CD4-positive, alpha-beta T cell treated with Interferon alpha-2 for 1 hour (primary cell): ENCODE measurements at regions not wholly inside any gene's neighbourhood (a gene's known extent, or its start where the extent isn't known, plus 50 kb on each side); places are given as distances from the start of the nearest gene placed in this dataset.

Experiments
- DNase-seq, 2 donors: peaks; one replicate each; pipeline ENCODE4 v3.0.0-alpha.2; 2020 to 2022

GRCh38 chr6:21382821-21383449, 210.6 kb upstream of the SOX4 start:
- DNase-seq: no peak

- DNase-seq: no peak
Observed at GRCh38 chr6:21383450-21384085, 210.0 kb upstream of the SOX4 start.

- no peak for DNase-seq
Observed at GRCh38 chr6:21384216-21384615, 209.3 kb upstream of the SOX4 start.

GRCh38 chr6:21386744-21387143, 206.8 kb upstream of the SOX4 start:
- DNase-seq: no peak

GRCh38 chr6:21390532-21391213, 202.9 kb upstream of the SOX4 start:
- DNase-seq: no peak

- DNase-seq: no peak
Observed at GRCh38 chr6:21392177-21392576, 201.4 kb upstream of the SOX4 start.

GRCh38 chr6:21393441-21394165, 199.9 kb upstream of the SOX4 start:
- DNase-seq: no peak

GRCh38 chr6:21395121-21395520, 198.4 kb upstream of the SOX4 start:
- no peak for DNase-seq

- no peak for DNase-seq
Observed at GRCh38 chr6:21396313-21396712, 197.2 kb upstream of the SOX4 start.

GRCh38 chr6:21398741-21399325, 194.7 kb upstream of the SOX4 start:
- no peak for DNase-seq

GRCh38 chr6:21402368-21402767, 191.2 kb upstream of the SOX4 start:
- DNase-seq: no peak

GRCh38 chr6:21404577-21404976, 189.0 kb upstream of the SOX4 start:
- no peak for DNase-seq

GRCh38 chr6:21406316-21406715, 187.2 kb upstream of the SOX4 start:
- DNase-seq: no peak

GRCh38 chr6:21409231-21409630, 184.3 kb upstream of the SOX4 start:
- DNase-seq: no peak

- no peak for DNase-seq
Observed at GRCh38 chr6:21413428-21413827, 180.1 kb upstream of the SOX4 start.

- DNase-seq: no peak
Observed at GRCh38 chr6:21414065-21414464, 179.5 kb upstream of the SOX4 start.

- DNase-seq: no peak
Observed at GRCh38 chr6:21420146-21420878, 173.2 kb upstream of the SOX4 start.

- DNase-seq: no peak
Observed at GRCh38 chr6:21420926-21421325, 172.6 kb upstream of the SOX4 start.

GRCh38 chr6:21423106-21423854, 170.3 kb upstream of the SOX4 start:
- DNase-seq: no peak

GRCh38 chr6:21426841-21427490, 166.6 kb upstream of the SOX4 start:
- no peak for DNase-seq

- DNase-seq: no peak
Observed at GRCh38 chr6:21429291-21429690, 164.3 kb upstream of the SOX4 start.
